Osteoblast (primary cell): ENCODE measurements at regions not wholly inside any gene's neighbourhood (a gene's known extent, or its start where the extent isn't known, plus 50 kb on each side); places are given as distances from the start of the nearest gene placed in this dataset.

Experiments used
- DNase-seq: peaks from one replicate; pipeline ENCODE4 v3.0.0; 2011; ENCODE audit warnings: low spot score, mixed read lengths; ENCODE audit not compliant: insufficient read length; ENCODE audit errors: missing footprints
- H2AFZ ChIP-seq: 2 replicates; pipeline ENCODE4 v1.6.0; 2011; ENCODE audit warnings: mild to moderate bottlenecking, low read length
- H3K27ac ChIP-seq: 2 replicates; pipeline ENCODE4 v1.5.1; 2011; ENCODE audit warnings: mild to moderate bottlenecking, low read depth, low read length, moderate library complexity
- H3K27me3 ChIP-seq: 2 replicates; pipeline ENCODE4 v1.6.0; 2012; ENCODE audit warnings: mild to moderate bottlenecking, control low read depth, inconsistent platforms, low read length, moderate library complexity; ENCODE audit not compliant: insufficient read depth
- H3K36me3 ChIP-seq: 2 replicates; pipeline ENCODE4 v1.5.1; 2011; ENCODE audit warnings: mild to moderate bottlenecking, low read length, control low read depth, moderate library complexity; ENCODE audit not compliant: insufficient read depth
- H3K4me1 ChIP-seq: 2 replicates; pipeline ENCODE4 v1.5.1; 2011; ENCODE audit warnings: mild to moderate bottlenecking, low read length, control low read depth, moderate library complexity; ENCODE audit not compliant: insufficient read depth
- H3K4me2 ChIP-seq: 2 replicates; pipeline ENCODE4 v1.6.0; 2011; ENCODE audit warnings: mild to moderate bottlenecking, low read length; ENCODE audit not compliant: insufficient read depth
- H3K4me3 ChIP-seq: fragments of 200-600 bp; sonication (generic); 3 replicates; pipeline ENCODE4 v1.5.1; 2012; ENCODE audit warnings: mild to moderate bottlenecking, low read length, inconsistent platforms; ENCODE audit not compliant: insufficient read depth
- H3K79me2 ChIP-seq: 2 replicates; pipeline ENCODE4 v1.6.0; 2012; ENCODE audit warnings: mild to moderate bottlenecking, low read length, control low read depth, inconsistent platforms; ENCODE audit not compliant: insufficient read depth
- H3K9me3 ChIP-seq: 2 replicates; pipeline ENCODE4 v1.5.1; 2011; ENCODE audit warnings: low read depth, low read length, control low read depth
- H4K20me1 ChIP-seq: 2 replicates; pipeline ENCODE4 v1.6.0; 2012; ENCODE audit warnings: mild to moderate bottlenecking, low read length, control low read depth; ENCODE audit not compliant: insufficient read depth
- CTCF ChIP-seq: IDR thresholded peaks from 2 replicates; pipeline ENCODE4 v1.5.1; 2011; ENCODE audit warnings: mild to moderate bottlenecking, low read depth, low read length, moderate library complexity; ENCODE audit errors: extremely low read depth

DNA sequence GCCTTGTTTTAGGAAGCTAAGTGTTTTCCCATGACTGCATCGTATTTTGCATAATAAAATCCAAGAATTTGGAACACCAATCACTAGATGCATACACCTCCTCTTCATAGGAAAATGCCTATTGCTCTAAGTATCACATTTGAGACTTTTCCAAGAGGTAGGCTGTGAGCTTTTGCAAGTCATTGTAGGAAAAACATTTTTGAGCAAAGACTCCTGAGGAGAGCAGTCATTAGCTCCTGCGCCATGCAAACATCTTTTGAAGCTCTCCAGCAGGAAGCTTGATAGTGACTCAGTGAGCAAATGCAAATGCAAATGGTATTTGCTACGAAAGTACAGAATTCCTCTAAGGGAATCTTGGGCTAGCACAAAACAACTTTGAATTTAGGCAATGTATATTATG lies 750.4 kb downstream of the QKI start:
- H3K27me3 ChIP-seq, result no peaks in the 10 kb centered on the region
- no peak overlapping the region for H2AFZ ChIP-seq
- H3K4me3 ChIP-seq, result no peak overlapping the region
- H4K20me1 ChIP-seq, result no peaks in the 10 kb centered on the region
- H3K4me1 ChIP-seq, result no peaks in the 10 kb centered on the region
- H3K36me3 ChIP-seq, result no peaks in the 10 kb centered on the region
- no peak for TF ChIP-seq CTCF
- H3K9me3 ChIP-seq, result no peaks in the 10 kb centered on the region
- H3K79me2 ChIP-seq, result no peaks in the 10 kb centered on the region
- H3K4me2 ChIP-seq, result no peak overlapping the region
- no peak overlapping the region for H3K27ac ChIP-seq
- no peak for DNase-seq

- H4K20me1 ChIP-seq, result no peaks in the 10 kb centered on the region
- H3K27me3 ChIP-seq, result no peaks in the 10 kb centered on the region
- H3K79me2 ChIP-seq, result no peaks in the 10 kb centered on the region
- TF ChIP-seq CTCF, result no peak
- H3K27ac ChIP-seq, result no peak overlapping the region
- no peak overlapping the region for H2AFZ ChIP-seq
- no peak for DNase-seq
- H3K4me3 ChIP-seq, result no peak overlapping the region
- no peaks in the 10 kb centered on the region for H3K9me3 ChIP-seq
- H3K4me2 ChIP-seq, result no peak overlapping the region
- H3K4me1 ChIP-seq, result no peaks in the 10 kb centered on the region
- H3K36me3 ChIP-seq, result no peaks in the 10 kb centered on the region
Observed at GRCh38 chr6:164163239-164163638, 748.7 kb downstream of the QKI start.

DNA sequence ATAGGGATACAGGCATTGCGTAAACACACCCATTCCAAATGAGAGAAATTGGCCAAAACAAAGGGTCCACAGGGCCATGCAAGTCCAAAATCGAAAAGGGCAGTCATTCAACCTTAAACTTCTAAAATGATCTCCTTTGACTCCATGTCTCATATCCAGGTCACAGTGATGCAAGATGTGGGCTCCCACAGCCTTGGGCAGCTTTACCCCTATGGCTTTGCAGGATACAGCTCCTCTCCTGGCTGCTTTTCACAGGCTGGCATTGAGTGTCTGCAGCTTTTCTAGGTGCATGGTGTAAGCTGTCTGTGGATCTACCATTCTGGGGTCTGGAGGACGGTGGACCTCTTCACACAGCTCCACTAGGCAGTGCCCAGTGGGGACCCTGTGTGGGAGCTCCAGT lies 744.5 kb downstream of the QKI start:
- no peaks in the 10 kb centered on the region for H3K27me3 ChIP-seq
- TF ChIP-seq CTCF, result no peak
- H3K36me3 ChIP-seq, result no peaks in the 10 kb centered on the region
- no peak overlapping the region for H2AFZ ChIP-seq
- no peaks in the 10 kb centered on the region for H3K4me1 ChIP-seq
- no peaks in the 10 kb centered on the region for H3K79me2 ChIP-seq
- no peak overlapping the region for H3K27ac ChIP-seq
- H3K4me2 ChIP-seq, result no peak overlapping the region
- DNase-seq, result no peak
- H4K20me1 ChIP-seq, result no peaks in the 10 kb centered on the region
- H3K9me3 ChIP-seq, result peaks cover 3% of the 10 kb centered on the region
- H3K4me3 ChIP-seq, result no peak overlapping the region

DNA sequence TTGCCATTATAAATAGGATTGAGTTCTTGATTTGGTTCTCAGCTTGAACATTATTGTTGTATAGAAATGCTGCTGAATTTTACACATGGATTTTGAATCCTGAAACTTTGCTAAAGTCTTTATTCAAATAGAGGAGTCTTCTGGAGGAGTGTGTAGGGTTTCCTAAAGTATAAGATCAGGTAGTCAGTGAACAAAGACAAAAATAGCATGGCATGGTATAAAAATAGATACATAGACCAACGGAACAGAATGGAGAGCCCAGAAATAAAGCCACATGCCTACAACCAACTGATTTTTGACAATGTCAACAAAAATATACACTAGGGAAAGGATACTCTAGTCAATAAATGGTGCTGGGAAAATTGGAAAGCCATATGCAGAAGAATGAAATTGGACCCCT lies 740.1 kb downstream of the QKI start:
- H4K20me1 ChIP-seq, result no peaks in the 10 kb centered on the region
- no peaks in the 10 kb centered on the region for H3K4me1 ChIP-seq
- DNase-seq, result no peak
- no peaks in the 10 kb centered on the region for H3K79me2 ChIP-seq
- no peak overlapping the region for H3K4me2 ChIP-seq
- peaks cover 3% of the 10 kb centered on the region for H3K9me3 ChIP-seq
- no peaks in the 10 kb centered on the region for H3K27me3 ChIP-seq
- no peak overlapping the region for H3K4me3 ChIP-seq
- no peak overlapping the region for H2AFZ ChIP-seq
- H3K27ac ChIP-seq, result no peak overlapping the region
- TF ChIP-seq CTCF, result no peak
- no peaks in the 10 kb centered on the region for H3K36me3 ChIP-seq
